DMS 273 treated with DMSO at 0.1 percent for 48 hours (cell line): ENCODE measurements at regions not wholly inside any gene's neighbourhood (a gene's known extent, or its start where the extent isn't known, plus 50 kb on each side); places are given as distances from the start of the nearest gene placed in this dataset.

Source experiments
- DNase-seq: peaks from one replicate; lab custom pipeline; 2025; lab: John Stamatoyannopoulos, UW

DNA sequence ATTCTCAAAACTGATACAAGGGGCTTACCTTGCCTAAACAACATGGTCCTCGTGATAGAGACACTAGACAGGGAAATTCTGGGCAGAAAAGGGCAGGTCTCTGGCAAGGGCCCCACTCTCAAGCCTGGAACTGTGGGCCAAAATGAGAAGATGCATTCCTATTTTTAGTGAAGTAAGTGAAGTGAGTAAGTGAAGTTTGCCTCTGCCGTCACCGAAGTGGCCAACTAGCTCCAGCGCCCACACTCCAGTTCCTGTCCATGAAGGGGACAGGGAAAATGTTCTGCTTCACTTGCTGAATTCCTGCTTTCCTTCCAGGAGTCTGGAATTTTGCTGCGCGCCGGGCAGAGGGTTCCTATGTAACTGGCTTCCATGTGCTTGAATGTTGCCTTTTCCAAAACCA lies 1035.6 kb upstream of the TMEM132C start:
- no peak for DNase-seq

DNA sequence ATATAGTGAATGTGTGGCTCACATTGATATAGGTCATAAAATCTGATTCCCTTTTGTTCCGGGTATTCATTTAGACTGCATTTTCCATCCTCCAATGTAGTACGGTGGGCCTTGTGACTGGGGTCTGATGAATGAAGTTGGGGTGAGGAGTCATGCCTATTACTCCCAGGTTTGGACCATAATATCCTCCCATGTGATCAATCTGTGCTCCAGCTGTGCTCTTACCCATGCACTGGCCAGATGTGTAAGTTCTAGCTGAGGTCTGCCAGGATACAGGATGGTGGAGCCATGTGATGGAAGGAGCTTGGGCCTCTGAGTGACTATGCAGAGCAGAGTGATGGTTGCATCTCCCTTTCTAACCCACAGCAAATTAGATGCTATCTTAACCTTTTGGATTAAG lies 1034.0 kb upstream of the TMEM132C start:
- no peak for DNase-seq

DNA sequence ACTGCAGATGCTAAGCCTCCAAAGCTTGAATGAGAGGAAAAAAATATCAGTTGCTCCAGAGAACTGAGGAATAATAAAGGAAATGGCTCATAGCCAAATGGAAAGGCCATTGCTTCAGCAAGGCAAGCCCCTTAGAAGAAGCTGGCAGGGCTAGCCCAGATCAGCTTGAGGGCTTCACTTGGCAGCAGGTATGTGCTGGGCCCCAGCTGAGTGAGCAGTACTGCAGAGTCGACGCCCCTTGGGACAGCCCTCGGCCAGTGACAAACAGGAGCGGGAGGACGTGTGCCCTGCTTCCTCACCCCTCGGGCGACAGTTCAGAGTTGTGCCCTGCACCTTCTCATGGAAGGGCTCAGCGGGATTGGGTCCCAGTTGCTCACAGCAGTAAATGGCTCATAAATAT lies 1031.2 kb upstream of the TMEM132C start:
- DNase-seq: no peak

DNA sequence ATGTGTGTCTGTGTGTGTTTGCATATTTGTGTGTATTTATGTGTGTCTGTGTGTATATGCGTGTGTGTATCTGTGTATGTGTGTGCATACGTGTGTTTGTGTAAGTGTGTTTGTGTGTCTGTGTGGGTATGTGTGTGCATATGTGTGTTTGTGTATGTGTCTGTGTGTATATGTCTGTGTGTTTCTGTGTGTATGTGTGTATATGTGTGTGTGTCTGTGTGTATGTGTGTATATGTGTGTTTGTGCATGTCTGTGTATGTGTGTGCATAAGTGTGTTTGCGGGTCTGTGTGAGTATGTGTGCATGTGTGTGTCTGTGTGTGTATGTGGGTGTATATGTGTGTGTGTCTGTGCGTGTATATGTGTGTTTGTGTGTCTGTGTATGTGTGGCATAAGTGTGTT lies 1030.5 kb upstream of the TMEM132C start:
- no peak for DNase-seq

DNA sequence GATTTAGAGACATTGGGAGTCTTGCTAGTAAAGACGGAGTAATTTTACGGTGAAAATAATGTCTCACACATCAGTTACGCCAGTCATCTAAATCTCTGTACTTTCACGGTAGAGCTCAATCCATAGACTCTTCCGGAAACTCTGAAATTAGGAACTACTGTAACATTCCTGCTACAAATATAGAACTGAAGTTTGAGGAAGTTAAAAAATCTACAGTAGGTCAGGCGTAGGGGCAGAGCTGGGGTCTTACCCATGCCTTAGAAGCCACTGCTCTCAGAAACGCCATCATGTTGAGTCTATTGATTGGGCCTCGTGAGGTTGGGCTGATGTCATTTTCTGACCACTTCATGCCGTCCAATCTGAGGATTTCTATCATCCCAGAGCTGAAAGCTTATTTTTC lies 1029.8 kb upstream of the TMEM132C start:
- DNase-seq: no peak

DNA sequence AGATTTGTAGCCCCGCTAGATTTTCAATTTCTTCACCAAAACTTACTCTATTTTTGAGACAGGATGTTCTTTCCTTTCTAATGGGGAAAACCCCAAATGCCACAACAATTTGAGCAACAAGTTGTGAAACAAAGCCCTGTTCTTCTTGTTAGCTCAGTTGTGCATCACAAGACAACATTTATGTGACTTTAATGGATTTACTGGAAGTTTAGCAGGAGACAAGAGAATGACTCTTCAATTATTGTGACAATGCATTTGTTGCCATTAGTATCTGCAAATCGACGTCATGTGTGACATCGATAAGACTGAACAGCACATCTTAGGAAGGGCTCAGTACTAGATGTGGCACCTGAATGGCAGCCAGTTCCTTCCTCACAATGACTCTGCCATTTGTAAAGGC lies 1028.9 kb upstream of the TMEM132C start:
- no peak for DNase-seq

DNA sequence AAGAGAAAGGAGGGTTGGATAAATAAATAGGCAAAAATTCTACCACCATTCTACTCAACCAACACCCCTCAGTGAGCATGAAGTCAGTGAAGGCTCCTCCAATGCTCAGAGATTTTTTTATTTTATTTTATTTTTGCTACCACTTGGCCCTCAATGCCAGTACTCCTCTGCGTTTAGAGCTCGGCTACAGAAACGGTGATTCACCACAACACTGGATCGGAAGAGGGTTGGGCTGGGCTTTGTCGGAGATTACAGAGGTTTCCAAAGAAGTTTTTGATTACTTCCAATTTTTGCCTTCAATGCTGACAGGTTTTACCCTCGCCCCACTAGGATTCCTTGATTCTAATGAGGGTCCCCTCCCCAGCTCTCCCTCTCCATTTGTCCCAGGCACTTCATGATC lies 1027.2 kb upstream of the TMEM132C start:
- DNase-seq: no peak

DNA sequence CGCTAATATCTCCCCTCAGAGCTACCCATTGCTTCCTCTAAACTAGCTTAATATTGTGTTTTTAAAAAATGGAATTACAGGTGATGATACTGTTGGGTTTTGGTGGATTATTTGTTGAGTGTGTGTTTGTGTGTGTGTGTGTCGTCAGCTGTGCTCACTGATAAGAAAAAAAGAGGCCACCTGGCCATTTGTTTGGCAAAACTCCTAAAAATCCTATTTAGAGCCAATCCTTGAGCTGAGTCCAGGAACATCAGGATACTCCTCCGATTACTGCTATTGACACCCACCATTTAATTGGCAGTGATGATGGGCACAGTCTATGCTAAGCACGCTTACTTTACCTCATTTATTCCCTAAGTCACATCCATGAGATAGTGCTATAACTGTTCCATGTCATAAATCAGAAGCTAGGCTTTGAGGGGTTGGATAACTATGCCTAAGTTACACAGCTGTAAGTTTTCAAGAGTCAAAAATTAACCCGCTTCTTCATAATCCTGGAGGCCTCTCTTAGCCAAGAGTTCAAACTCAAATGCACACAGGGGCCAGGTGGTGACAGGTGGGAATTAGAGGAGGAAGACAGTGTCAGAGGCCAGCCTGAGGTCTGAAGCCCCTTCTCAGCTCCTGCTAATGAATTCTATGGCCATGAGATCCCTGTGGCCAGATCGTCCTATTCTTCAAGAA lies 1026.6 kb upstream of the TMEM132C start:
- no peak for DNase-seq

DNA sequence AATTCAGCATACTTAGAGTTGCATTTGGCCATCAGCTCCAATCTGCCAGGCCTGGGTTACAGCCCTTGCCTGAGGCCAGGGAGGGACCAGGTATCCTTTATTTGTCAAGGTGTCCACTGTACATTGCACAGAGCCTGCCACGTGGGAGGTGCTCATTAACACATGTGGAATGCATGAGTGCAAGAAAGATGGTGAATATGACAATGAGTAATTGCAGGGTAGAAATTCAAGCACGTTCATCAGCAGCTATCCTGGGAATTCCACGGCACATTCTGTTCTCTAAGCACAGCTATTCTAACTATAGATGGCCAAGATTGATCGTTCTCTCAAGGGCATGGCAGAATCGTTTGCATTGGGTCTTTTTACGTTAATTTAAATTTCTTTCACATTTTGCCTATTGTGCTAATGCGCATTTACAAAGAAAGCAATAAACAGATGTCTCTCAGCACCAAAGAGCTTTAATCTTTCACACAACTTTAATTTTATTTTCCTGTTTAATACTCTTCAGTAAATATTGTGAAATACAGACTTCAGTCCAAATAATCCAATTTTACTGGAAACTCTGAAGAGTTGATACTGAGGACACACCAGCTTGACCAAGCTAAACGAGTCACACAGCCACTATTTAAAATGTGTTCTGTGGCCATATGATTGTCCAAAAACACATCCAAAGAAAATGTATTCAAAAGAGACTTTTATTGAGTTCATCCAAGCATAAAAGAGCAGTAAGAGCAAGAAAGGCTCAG lies 1025.7 kb upstream of the TMEM132C start:
- DNase-seq: no peak

DNA sequence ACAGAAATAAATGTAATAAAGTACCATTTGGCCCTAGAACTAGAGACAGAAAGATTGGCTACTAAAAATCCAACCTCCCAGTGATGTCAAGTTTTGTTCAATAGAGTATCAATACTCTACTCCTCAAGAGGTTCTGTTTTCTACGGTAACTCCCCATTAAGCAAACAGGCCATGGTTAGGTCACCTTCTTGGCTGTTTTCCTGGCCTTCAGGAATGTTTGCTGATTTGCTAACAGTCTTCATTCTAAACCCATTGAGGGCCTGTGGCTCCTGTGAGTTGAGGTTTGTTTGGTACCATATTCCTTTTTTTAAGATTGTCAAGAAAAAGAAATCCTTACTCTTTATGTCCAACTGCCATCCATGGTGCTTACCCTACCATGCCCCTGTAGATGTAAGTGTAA lies 1022.0 kb upstream of the TMEM132C start:
- DNase-seq: no peak

DNA sequence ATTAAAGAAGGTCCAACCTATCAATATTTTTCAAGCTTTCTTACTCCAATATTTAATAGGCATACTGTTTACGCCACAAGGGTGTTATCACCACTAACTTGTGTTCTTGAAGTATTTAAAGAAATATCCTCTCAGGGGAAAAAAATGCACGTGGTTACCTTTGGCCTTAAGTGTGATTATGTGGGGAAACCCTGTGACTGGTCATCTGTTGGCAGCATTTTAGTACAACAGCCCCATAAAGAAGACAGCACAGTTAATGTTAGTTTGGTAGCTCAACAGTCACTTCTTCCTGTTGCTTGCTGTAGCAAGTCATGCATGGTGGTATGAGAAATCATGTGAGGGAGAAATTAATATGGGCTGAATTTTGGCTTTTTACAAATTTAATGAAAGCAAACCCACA lies 1021.5 kb upstream of the TMEM132C start:
- DNase-seq: no peak

DNA sequence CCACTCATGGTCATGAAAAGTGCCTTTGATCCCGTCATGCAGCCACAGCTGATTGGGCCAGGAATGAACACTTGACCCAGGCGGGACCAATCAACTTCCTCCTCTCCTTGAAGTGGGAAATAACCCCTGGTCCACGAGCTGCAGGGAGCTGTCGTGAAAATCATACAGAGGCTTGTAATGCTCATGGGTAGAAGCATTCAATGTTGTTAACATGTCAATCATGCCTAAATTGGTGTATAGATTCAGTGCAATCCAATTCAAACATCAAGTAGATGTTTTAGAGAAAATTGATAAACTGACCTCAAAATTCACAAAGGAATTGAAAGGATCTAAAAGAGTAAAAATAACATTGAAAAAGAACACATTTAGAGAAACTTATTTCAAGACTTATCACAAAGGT lies 1019.0 kb upstream of the TMEM132C start:
- DNase-seq: no peak

DNA sequence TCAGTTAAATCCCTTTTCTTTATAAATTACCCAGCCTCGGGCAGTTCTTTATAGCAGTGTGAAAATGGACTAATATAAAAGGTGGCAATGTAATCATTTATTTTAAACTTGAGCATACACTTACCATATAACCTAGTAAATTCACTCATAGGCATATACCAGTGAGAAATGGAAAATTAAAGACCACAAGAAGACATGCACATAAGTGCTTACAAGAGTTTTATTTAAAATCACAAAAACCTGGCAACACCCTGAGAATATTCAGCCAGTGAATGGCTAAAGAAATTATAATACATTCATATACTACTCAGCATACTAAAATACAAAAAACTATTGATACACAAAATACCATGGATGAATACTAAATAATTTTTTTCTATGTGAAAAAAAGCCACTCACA lies 1017.5 kb upstream of the TMEM132C start:
- DNase-seq: no peak

DNA sequence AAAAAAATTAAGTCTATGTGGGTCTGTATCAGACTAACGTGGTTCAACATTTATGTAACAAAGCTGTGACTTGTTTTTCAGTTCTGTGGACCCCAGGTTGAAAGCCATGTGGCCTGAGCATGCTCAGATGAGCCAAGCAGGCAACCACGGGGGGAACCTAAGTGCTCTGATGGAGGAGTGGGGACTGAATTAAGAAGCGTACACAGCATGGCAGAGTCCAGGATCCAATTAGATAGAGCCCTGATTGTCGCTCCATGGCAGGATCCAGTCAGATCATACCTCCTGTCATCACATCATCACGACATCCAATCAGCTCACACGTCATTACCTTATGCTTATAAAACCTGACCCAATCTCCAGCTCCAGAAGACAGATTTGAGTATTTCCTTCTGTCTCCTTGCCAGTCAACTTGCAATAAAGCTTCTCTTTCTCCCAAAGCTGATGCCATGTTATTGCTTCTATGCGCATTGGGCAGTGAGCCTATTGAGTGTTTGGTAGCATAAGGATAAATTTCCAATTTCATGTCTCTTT lies 1013.1 kb upstream of the TMEM132C start:
- no peak for DNase-seq

DNA sequence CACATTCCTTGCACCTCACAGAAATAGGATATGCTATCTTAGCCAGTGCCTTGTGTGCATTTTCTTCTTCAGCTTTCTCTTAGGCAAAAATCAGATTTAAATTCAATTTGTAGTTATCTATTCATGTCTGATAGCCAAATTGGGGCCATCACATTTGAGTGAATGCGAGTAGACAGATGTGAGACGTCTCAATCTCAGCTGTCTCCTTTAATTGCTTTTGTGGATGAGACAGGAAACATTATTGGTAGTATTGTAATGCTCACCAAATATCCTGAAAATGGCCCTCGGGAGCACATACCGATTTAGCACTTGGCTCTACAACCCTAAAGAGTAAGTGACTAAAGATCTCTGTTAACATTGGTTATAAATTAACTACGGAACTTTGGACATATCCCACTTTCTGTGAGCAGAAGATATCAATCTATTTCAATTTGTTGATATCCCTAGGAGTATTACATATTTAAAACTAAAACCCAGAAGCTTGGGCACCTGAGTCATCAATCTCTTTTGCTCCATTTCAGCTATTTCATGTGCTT lies 1012.5 kb upstream of the TMEM132C start:
- DNase-seq: no peak

DNA sequence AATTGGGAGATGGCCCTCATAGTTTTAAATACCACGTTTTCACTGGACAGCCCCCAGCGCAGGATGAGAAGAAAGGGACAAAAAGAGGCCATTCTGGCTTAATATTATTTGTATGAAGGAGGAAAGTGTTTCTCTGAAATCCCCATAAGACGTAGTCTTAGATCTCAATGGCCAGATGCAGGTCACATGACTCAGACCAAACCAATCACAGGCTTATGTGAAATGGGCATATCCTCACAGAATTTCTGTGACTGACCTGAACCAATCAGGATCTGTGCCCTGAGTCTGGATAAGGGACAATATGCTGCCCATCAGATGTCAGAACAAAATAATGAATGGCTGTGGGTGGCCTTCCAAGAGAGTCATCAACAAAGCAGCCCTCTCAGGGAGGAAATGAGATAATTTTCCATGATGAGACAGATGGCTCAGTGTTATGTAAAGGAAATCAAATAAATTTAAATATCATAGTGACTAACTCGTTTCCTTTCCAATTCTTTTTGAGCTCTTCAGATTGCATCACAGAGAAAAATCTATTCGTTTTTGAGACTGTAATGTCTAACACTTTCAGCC lies 1009.5 kb upstream of the TMEM132C start:
- DNase-seq: no peak

DNA sequence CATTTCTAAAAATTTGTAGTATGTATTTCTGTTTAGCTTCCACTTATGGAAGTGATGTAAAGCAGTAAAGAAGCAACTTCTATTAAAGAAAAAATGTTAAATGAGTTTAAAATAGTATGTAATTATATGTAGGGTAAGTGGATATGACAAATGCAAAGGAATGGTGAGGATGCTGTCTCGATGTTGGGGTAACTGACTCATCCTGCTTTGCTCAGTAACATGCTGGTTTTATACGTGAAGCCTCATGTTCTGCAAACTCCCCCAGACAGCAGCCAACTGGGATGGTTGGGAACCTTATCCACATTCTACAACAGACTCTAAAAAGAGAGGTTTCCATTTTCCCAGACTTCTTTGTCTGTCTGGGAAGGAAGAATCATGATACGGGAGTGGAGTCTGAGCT lies 1006.4 kb upstream of the TMEM132C start:
- DNase-seq: no peak

DNA sequence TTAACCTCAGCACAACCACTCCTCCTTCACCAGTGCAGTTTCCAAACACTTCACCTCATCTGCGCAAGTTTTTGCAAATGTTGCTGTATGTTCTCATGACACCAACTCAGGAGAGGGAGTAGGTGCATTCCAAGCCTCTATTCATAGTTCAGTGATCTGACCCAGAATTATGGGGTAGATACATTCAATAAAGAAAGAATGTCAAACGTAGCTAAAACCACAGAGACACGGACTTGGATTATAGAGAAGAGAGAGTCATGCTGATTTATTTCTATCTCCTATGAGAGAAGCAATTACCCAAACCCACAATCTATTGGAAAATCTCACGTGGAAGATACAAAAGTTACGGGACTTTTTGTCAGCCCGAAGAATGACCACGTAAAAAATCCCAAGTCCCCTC lies 1006.0 kb upstream of the TMEM132C start:
- no peak for DNase-seq

DNA sequence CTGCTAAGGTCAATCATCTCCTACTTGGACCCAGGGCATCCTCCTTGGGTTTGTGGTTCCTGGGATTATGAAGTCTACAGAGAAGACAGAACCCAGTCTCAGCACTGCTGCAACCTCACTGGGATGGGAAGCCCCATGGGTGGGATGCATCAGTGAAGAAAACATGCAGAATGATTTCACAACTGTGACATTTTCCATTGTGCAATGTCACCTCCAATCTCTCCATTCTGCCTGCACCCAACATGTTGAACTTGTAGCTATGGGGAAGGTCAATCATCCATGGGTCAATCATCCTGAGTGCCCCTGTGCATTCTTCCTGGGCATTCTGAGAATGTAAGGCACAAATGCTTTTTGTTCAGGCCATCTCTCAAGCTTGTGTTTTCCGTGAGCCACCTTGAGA lies 1004.4 kb upstream of the TMEM132C start:
- no peak for DNase-seq

DNA sequence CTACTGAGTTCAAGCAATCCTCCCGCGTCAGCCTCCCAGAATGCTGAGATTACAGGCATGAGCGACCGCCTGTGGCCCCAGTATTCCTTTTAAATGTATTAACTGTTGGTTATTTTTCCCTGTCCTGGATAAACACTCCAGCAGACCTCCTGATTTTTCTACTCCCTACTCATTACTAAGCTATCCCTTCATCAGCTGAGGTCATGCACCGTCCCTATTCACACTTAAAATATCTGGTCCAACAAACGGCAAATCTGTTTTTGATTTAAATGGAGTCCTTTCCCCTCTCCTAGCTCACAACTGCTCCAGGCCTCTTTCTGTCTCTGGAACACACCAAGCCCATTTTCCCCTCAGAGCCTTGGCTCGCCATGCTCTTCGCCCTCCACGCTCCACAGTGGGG lies 1003.3 kb upstream of the TMEM132C start:
- DNase-seq: no peak

DNA sequence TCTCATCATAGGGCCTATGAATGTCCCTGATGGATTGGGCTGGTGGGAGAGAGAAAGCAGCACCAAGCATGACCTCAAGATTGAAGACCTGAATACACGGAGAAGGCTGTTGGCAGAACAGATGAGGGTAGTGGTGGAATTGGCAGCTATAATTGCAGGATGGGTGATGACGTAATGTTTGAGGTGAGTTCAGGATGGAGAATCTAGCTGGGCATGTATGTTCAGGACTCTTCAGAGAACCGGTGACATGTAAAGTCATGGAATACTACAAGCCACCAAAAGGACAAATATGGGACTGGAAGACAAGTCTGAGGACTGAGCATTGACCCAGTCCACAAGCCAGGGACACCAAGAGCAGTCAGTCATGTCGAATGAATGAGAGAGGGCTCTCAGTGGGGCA lies 999.8 kb upstream of the TMEM132C start:
- no peak for DNase-seq

DNA sequence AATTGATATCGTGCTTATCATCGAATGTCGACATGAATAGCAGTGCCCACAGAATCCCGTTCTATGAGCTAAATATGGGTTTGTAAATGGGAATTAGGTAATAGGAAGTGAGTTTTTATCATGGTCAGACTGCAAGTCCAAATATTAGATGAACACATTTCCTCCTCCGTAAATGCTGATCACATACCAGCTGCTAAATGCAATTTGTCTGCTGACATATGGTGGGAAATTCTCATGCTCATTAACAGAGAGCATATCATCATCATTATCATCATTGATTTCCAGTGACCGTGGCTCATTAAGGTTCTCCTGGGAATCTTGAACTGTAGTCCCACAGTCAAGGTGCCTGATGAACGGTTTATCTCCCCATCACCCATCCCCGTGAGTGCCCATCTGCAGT lies 998.8 kb upstream of the TMEM132C start:
- DNase-seq: no peak
